ENCODE measurements at regions not wholly inside any gene's neighbourhood (a gene's known extent, or its start where the extent isn't known, plus 50 kb on each side); places are given as distances from the start of the nearest gene placed in this dataset.
"Not testable (repeated sequence)": the region's sequence is repeated elsewhere in the genome, so short reads cannot be mapped to it uniquely, and the experiment has no call there.

GRCh38 chr1:73842436-73842835 is 355.5 kb downstream of the LRRIQ3 start:
- DNase-seq: no peak

GRCh38 chr1:73839922-73840321 is 358.1 kb downstream of the LRRIQ3 start:
- DNase-seq: no peak

- DNase-seq: peak; percentile 87
Observed at GRCh38 chr1:73832276-73833181, 365.4 kb downstream of the LRRIQ3 start.

GRCh38 chr1:73827283-73827682 is 370.7 kb downstream of the LRRIQ3 start:
- not testable (repeated sequence) for DNase-seq

GRCh38 chr1:73824065-73824464 is 373.9 kb downstream of the LRRIQ3 start:
- no peak for DNase-seq

- no peak for DNase-seq
Observed at GRCh38 chr1:73821520-73821919, 376.5 kb downstream of the LRRIQ3 start.

- no peak for DNase-seq
Observed at GRCh38 chr1:73820843-73821242, 377.1 kb downstream of the LRRIQ3 start.

GRCh38 chr1:73813716-73814115 is 384.3 kb downstream of the LRRIQ3 start:
- peak; percentile 75 for DNase-seq

- DNase-seq: peak; percentile 47
Observed at GRCh38 chr1:73813236-73813635, 384.7 kb downstream of the LRRIQ3 start.

- no peak for DNase-seq
Observed at GRCh38 chr1:73811798-73812197, 386.2 kb downstream of the LRRIQ3 start.

GRCh38 chr1:73804935-73805334 is 393.0 kb downstream of the LRRIQ3 start:
- no peak for DNase-seq

- no peak for DNase-seq
Observed at GRCh38 chr1:73803380-73803779, 394.6 kb downstream of the LRRIQ3 start.

GRCh38 chr1:73801912-73802429 is 396.0 kb downstream of the LRRIQ3 start:
- peak; percentile 26 for DNase-seq

GRCh38 chr1:73800376-73800775 is 397.6 kb downstream of the LRRIQ3 start:
- no peak for DNase-seq

- no peak for DNase-seq
Observed at GRCh38 chr1:73789965-73790364, 408.0 kb downstream of the LRRIQ3 start.

- DNase-seq: peak; percentile 49
Observed at GRCh38 chr1:73784026-73784425, 413.9 kb downstream of the LRRIQ3 start.

- DNase-seq: peak; percentile 34
Observed at GRCh38 chr1:73783352-73783751, 414.6 kb downstream of the LRRIQ3 start.

- DNase-seq: no peak
Observed at GRCh38 chr1:73782901-73783300, 415.1 kb downstream of the LRRIQ3 start.

GRCh38 chr1:73781251-73781650 is 416.7 kb downstream of the LRRIQ3 start:
- DNase-seq: no peak

- peak; percentile 74 for DNase-seq
Observed at GRCh38 chr1:73778471-73778870, 419.5 kb downstream of the LRRIQ3 start.

GRCh38 chr1:73775896-73776295 is 422.1 kb downstream of the LRRIQ3 start:
- DNase-seq: no peak

- no peak for DNase-seq
Observed at GRCh38 chr1:73772941-73773340, 425.0 kb downstream of the LRRIQ3 start.

GRCh38 chr1:73771396-73771795 is 426.6 kb downstream of the LRRIQ3 start:
- DNase-seq: no peak

All from tongue (tissue), 1 donor.